HCT116 (cell line): ENCODE measurements at regions not wholly inside any gene's neighbourhood (a gene's known extent, or its start where the extent isn't known, plus 50 kb on each side); places are given as distances from the start of the nearest gene placed in this dataset.

Experiments used
- CTCF ChIP-seq, 3 experiments: fragments of 200-600 bp in 1 of 3; sonication (generic) in 1 of 3; IDR thresholded peaks in 2 of 3; conservative IDR thresholded peaks in 1 of 3; 2 replicates each; pipeline ENCODE4 v1.5.1; 2012 to 2017; ENCODE audit warnings: low read depth in 2 of 3, low read length in 2 of 3, antibody characterized with exemption in 1 of 3, borderline replicate concordance in 1 of 3, control low read depth in 1 of 3, mild to moderate bottlenecking in 1 of 3, mixed read lengths in 1 of 3, mixed run types in 1 of 3, moderate library complexity in 1 of 3; ENCODE audit not compliant: insufficient read depth in 1 of 3
- EZH2 ChIP-seq: fragments of 200-600 bp; sonication (generic); IDR thresholded peaks from 2 replicates; pipeline ENCODE4 v1.6.1; 2017; ENCODE audit warnings: antibody characterized with exemption, mixed run types
- EZH2phosphoT487 ChIP-seq: fragments of 200-600 bp; IDR thresholded peaks from 2 replicates; pipeline ENCODE4 v1.6.1; 2018; ENCODE audit warnings: antibody characterized with exemption, borderline replicate concordance
- JUND ChIP-seq: IDR thresholded peaks from 2 replicates; pipeline ENCODE4 v1.6.1; 2012
- POLR2A ChIP-seq: IDR thresholded peaks from 2 replicates; pipeline ENCODE4 v1.7.0; 2011; ENCODE audit warnings: borderline replicate concordance; ENCODE audit not compliant: insufficient read depth, insufficient read length; ENCODE audit errors: extremely low read depth
- POLR2AphosphoS5 ChIP-seq: IDR thresholded peaks from 2 replicates; pipeline ENCODE4 v1.6.1; 2011; ENCODE audit warnings: mild to moderate bottlenecking, low read depth, low read length, moderate library complexity
- RAD21 ChIP-seq: IDR thresholded peaks from 2 replicates; pipeline ENCODE4 v1.6.1; 2012; ENCODE audit warnings: low read depth, mild to moderate bottlenecking
- REST ChIP-seq: IDR thresholded peaks from 2 replicates; pipeline ENCODE4 v1.6.1; 2012; ENCODE audit warnings: low read depth
- SIN3A ChIP-seq: IDR thresholded peaks from 2 replicates; pipeline ENCODE4 v1.6.1; 2012; ENCODE audit warnings: low read depth
- ZNF274 ChIP-seq: fragments of 200-500 bp; sonication (Bioruptor generic); IDR thresholded peaks from 2 replicates; pipeline ENCODE4 v1.6.1; 2014; ENCODE audit warnings: mild to moderate bottlenecking, low read depth, low read length, inconsistent platforms

DNA sequence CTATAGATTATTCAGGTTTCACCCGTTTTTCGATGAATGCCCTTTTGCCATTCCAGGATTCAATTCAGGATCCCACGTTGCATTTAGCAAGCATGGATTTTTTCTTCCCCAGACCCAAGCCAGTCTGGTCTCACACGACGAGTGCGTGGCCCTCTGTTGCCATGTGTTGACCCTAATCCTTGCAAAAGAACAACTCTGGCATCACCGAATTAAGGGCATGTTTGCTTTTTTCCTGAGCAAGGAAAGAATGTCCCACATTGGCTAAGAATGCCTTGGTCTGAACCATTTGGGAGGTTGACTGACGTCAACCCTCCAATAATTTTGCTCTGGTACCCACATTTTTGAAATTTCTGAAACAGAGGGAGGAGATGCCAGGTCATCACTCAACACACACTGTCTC is 153.0 kb upstream of the WNT4 start:
- TF ChIP-seq POLR2AphosphoS5 (no peak), RAD21 (no peak), SIN3A (no peak), JUND (no peak), REST (no peak), CTCF (IDR thresholded peaks at IDR 0.05 in 2 of 3, conservative IDR thresholded peaks at IDR 0.05 in 1 of 3; ENCODE audit: borderline replicate concordance in 1 of 3, insufficient read depth in 1 of 3, low read depth in 2 of 3, low read length in 2 of 3) (no peak), EZH2 (no peak), EZH2phosphoT487 (no peak), ZNF274 (no peak), POLR2A (no peak)
